Caki2 (cell line): ENCODE measurements at regions not wholly inside any gene's neighbourhood (a gene's known extent, or its start where the extent isn't known, plus 50 kb on each side); places are given as distances from the start of the nearest gene placed in this dataset.
"Not testable (repeated sequence)": the region's sequence is repeated elsewhere in the genome, so short reads cannot be mapped to it uniquely, and the experiment has no call there.

Experiments used
- DNase-seq: peaks from one replicate; pipeline ENCODE4 v3.0.0-alpha.2; 2015; ENCODE audit warnings: low read depth
- in situ Hi-C: cut with HindIII; loops from 2 replicates; pipeline ENCODE4 v1.10.0; 2016; ENCODE audit warnings: low sequenced_read_pairs, low pct_unique_long_range_greater_than_20kb, mixed read lengths

- in situ Hi-C loops, result no loop called here
- no peak for DNase-seq
These were observed 56.7 kb downstream of the CCDC74A start for GRCh38 chr2:131584380-131584779.

GRCh38 chr2:131584940-131585339 lies 57.3 kb downstream of the CCDC74A start:
- in situ Hi-C loops, result no loop called here
- DNase-seq, result no peak

DNA sequence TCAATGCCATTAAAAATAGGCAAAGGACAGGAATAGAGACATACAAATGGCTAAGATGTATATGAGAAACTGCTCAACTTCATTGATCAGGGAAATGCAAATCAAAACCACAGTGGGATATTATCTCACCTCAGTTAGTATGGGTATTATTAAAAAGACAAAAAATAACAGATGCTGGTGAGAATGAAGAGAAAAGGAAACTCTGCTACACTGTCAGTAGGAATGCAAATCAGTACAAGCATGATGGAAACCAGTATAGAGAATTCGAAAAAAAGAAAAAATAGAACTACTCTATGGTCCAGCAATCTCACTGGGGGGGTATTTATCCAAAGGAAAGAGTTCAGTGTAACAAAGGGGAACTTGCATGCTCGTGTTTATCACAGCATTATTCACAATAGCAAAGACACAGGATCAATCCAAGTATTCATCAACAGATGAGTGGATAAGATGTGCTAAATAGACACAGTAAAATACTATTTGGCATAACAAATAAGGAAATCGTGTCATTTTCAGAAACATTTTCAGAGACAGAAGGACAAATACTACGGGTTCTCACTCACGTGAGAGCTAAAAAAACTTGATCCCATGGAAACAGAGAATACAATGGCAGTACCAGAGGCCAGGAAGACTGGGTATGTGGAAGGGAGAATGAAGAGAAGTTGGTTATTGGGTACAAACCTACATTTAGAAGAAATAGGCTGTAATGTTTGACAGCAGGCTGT lies 60.6 kb downstream of the CCDC74A start:
- no peak for DNase-seq
- in situ Hi-C loops, result no loop called here

DNA sequence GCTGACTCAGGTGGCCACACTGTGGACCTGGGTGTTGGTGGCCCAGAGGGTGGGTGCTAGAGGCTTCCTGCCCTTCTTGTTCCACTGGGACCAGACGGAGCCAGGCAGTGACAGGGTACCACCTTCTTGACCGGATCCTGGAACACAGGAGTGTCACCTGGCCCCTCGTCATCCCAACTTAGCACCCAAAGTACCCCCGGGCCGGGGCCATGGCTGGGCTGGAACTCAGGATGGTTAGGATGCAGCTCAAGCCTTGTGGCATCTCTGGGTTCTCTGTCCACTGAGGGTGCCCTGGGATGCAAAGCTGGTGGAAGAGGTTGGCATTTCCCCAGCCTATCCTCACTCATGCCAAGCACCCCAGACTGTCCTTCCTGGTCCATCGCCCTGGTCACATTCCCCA lies 61.4 kb downstream of the CCDC74A start:
- in situ Hi-C loops, DNase-seq: not testable (repeated sequence)

DNA sequence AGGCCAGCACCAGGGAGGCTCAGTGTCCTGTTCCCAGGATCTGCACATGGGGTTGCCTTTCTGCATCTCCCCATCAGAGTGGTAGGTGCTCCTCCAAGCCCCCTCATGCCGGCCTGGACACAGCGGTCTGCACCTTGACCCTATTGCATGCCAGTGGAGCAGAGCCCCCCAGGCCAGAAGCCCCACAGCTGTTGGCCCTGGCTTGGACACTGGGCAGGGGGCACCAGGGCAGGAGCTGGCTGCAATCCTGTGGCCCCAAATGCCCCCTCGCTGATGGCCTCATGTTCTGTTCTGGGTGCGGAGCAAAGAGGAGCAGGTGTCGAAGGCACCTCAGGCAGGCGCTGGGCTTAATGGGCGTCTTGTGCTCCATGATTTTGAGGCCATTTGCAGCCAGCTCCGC lies 62.7 kb downstream of the CCDC74A start:
- no peak for DNase-seq
- in situ Hi-C loops, result no loop called here

- in situ Hi-C loops, result no loop called here
- no peak for DNase-seq
These were observed 63.2 kb downstream of the CCDC74A start for GRCh38 chr2:131590896-131591295.

DNA sequence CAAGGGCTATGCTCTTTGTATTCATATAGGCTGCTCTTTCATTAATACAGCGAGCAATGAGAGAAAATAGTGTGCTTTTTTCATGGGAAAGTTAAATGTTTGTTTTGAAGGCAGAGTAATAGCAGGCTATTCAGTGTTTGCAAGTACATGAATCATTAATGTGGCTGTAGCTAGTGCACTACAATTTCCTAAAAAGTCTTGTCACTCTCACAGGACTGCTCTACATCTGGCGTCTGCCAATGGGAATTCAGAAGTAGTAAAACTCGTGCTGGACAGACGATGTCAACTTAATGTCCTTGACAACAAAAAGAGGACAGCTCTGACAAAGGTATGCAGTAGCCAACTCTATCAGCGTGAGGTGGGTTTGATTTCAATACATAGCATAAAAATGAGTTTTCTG lies 68.9 kb downstream of the CCDC74A start:
- in situ Hi-C loops, DNase-seq: not testable (repeated sequence)

GRCh38 chr2:131602444-131602843 lies 74.8 kb downstream of the CCDC74A start:
- in situ Hi-C loops, DNase-seq: not testable (repeated sequence)

GRCh38 chr2:131604652-131605051 lies 77.0 kb downstream of the CCDC74A start:
- in situ Hi-C loops, DNase-seq: not testable (repeated sequence)

- in situ Hi-C loops, DNase-seq: not testable (repeated sequence)
These were observed 78.7 kb downstream of the CCDC74A start for GRCh38 chr2:131606366-131606765.

DNA sequence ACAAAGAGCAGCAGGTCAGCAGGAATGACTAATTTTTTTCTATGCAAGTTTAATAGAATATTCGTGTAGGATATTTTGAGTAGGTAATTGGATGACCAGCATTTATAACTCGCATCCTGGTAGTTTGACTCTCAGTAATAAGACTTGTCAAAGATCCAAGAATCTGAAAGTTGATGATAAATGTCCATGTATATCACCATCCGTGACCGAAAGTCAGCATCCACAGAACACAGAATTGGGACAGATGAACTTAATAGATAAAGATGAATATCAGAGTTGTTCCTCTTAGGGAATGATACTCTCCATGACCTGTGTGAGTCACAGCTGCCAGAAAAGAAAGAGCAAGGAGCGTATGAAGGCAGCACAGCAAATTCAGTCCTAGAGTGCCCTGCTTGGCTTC lies 79.4 kb downstream of the CCDC74A start:
- in situ Hi-C loops, DNase-seq: not testable (repeated sequence)

DNA sequence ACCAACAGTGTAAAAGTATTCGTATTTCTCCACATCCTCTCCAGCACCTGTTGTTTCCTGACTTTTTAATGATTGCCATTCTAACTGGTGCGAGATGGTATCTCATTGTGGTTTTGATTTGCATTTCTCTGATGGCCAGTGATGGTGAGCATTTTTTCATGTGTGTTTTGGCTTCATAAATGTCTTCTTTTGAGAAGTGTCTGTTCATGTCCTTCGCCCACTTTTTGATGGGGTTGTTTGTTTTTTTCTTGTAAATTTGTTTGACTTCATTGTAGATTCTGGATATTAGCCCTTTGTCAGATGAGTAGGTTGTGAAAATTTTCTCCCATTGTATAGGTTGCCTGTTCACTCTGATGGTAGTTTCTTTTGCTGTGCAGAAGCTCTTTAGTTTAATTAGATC lies 86.9 kb downstream of the CCDC74A start:
- in situ Hi-C loops, DNase-seq: not testable (repeated sequence)

DNA sequence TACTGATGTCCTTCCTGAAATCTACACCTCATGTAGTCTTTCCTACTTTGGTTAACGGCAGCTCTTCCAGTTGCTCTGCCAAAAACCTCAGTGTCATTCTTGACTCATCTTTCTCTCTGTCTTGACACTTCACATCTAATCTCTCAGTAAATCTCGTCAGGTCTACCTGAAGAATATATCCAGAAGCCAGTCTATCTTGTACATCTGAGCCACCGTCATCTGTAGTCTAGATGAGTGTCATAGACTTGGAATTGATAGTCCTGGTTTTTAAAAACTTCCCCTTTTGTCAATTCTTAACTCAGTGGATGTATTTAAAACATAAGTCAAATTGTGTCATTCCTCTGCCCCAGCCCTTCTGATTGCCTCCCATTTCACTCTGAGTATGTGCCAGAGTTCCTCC lies 90.6 kb downstream of the CCDC74A start:
- DNase-seq, in situ Hi-C loops: not testable (repeated sequence)

DNA sequence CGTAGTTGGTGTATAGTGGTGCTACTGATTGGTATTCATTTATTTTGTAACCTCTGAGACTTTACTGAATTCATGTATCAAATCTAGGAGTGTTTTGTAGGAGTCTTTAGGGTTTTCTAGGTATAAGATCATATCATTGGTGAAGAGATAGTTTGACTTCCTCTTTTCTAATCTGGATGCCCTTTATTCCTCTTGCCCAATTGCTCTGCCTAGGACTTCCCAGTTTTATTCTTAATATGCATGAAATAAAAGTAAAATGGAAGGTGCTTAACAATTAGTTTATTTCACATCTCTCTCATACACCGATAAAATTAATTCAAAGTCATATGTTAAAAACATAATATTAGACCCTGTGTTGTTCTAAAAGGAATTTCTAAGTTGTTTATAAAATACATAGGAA lies 95.2 kb downstream of the CCDC74A start:
- DNase-seq, in situ Hi-C loops: not testable (repeated sequence)

GRCh38 chr2:131626011-131626410 lies 98.3 kb downstream of the CCDC74A start:
- in situ Hi-C loops, DNase-seq: not testable (repeated sequence)

GRCh38 chr2:131626565-131626964 lies 98.9 kb downstream of the CCDC74A start:
- in situ Hi-C loops, DNase-seq: not testable (repeated sequence)

GRCh38 chr2:131627777-131628176 lies 100.1 kb downstream of the CCDC74A start:
- in situ Hi-C loops, DNase-seq: not testable (repeated sequence)

- in situ Hi-C loops, DNase-seq: not testable (repeated sequence)
These were observed 104.0 kb downstream of the CCDC74A start for GRCh38 chr2:131631648-131632047.

DNA sequence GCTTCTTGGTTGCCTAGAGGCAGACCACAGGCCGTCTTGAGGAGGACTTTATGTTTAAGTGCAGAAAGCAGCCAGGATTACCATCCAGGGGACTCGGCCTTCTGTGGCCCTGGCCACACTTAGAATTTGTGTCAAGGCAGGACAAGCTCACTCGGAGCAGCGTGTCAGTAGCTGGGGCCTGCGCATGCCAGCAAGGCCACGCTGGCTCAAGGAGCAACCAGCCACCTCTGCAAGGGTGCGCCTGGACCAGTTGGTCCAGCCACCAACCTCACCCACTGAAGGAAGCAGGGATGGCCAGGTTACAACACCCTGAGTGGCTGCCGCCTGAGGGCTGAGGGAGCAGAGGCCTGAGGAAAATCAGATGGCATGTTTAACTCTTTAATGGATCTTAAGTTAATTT lies 105.7 kb downstream of the CCDC74A start:
- in situ Hi-C loops, DNase-seq: not testable (repeated sequence)
